AG04450 (cell line): ENCODE measurements at regions not wholly inside any gene's neighbourhood (a gene's known extent, or its start where the extent isn't known, plus 50 kb on each side); places are given as distances from the start of the nearest gene placed in this dataset.

Experiments used
- CTCF ChIA-PET: fragments of 300-600, 350-600 bp; formaldehyde crosslinking; extraction: SDS; loops from one replicate; lab custom pipeline; 2022; ENCODE audit warnings: antibody characterized with exemption, inconsistent platforms; lab: Charles Lee
- POLR2A ChIA-PET: fragments of 350-600 bp; formaldehyde crosslinking; extraction: SDS; loops from one replicate; lab custom pipeline; 2021; ENCODE audit warnings: antibody characterized with exemption, inconsistent platforms; lab: Yijun Ruan, JAX
- DNase-seq: peaks from one replicate; pipeline ENCODE4 v3.0.0-alpha.2; 2011; ENCODE audit warnings: low read depth, low spot score
- H3K27ac ChIP-seq: one replicate; pipeline ENCODE4 v1.5.1; 2012; ENCODE audit warnings: low read depth, low read length, control low read depth
- H3K27me3 ChIP-seq: one replicate; pipeline ENCODE4 v1.6.0; 2012; ENCODE audit warnings: low read length; ENCODE audit not compliant: control insufficient read depth, insufficient read depth
- H3K4me3 ChIP-seq: 2 replicates; pipeline ENCODE4 v1.5.1; 2011; ENCODE audit warnings: mild to moderate bottlenecking, low read depth, low read length, control low read depth
- H3K9me3 ChIP-seq: 2 replicates; pipeline ENCODE4 v1.5.1; 2012; ENCODE audit warnings: low read length; ENCODE audit not compliant: control insufficient read depth, insufficient read depth
- TF ChIP-seq, protein P1 (sequence below): IDR thresholded peaks from 2 replicates; pipeline ENCODE4 v1.5.1; 2011; ENCODE audit warnings: low read depth, low read length, control low read depth, inconsistent platforms

DNA sequence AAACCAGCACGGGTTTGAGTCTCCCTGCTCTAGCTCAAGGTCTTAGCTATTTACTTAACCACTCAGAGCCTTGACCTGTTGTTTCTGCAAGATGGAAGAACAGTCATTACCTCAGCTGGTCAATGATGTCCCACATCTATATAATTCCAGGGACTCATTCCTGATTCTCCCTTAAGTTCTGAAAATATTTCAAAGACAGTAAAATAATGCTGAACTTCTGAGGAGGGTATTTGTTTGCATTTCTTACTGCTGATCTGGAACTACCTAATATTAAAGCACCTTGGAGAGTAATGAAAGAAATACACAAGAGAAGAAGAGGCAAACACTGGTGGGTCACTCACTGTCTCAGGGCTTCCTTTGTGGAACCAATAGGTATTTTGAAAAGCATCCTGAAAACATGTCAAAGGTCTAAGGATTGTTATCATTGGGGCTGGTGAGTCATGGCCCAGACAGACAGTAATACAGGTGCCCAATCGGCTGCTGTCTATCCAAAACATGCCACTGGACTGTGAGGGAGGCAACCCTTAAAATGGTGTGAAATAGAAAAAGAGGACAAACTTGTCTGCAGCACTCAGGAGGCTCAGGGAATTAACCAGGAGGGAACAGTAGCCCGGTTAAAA lies 88.7 kb upstream of the EGLN3 start:
- CTCF ChIA-PET, result no interaction called here
- Histone ChIP-seq H3K9me3 (no peaks in the 10 kb centered on the region), H3K4me3 (no peak overlapping the region), H3K27ac (no peak overlapping the region), H3K27me3 (no peaks in the 10 kb centered on the region)
- POLR2A ChIA-PET, result no interaction called here
- no peak for DNase-seq
- TF ChIP-seq, protein P1, sequence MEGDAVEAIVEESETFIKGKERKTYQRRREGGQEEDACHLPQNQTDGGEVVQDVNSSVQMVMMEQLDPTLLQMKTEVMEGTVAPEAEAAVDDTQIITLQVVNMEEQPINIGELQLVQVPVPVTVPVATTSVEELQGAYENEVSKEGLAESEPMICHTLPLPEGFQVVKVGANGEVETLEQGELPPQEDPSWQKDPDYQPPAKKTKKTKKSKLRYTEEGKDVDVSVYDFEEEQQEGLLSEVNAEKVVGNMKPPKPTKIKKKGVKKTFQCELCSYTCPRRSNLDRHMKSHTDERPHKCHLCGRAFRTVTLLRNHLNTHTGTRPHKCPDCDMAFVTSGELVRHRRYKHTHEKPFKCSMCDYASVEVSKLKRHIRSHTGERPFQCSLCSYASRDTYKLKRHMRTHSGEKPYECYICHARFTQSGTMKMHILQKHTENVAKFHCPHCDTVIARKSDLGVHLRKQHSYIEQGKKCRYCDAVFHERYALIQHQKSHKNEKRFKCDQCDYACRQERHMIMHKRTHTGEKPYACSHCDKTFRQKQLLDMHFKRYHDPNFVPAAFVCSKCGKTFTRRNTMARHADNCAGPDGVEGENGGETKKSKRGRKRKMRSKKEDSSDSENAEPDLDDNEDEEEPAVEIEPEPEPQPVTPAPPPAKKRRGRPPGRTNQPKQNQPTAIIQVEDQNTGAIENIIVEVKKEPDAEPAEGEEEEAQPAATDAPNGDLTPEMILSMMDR, result no peak

DNA sequence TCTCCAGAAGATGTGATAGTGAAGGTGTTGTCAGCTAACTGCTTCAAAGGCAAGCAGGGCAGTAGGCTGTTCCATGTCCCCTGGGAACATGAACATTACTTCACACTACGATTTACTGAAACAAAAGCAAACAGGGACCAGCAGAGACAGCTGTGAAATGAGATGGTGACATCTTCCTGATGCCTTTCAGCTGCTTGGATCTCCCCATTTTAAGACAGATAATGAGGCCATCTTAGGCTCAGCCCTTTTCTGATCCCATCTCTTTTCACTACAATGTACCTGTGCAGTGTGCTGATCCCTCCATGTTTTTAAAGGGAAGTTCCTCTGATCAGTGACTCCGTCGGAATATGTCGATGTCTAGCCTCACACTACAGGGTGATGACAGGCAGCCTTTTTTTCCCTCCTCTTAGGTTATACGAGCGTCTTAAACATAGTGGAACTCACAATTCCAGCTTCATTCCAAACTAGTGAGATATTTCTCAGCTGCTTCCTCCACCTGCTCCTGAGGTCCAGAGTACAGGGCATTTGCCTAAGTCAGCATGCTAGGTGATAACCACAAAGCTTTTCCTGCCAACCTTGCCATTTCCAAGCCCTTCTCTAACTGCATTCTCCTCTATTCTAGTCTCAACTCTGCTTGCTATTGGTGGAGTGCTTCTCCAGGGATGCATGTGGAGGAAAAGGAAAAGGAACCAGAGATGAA lies 87.6 kb upstream of the EGLN3 start:
- DNase-seq, result no peak
- POLR2A ChIA-PET, result no interaction called here

GRCh38 chr14:34036319-34036766 lies 85.5 kb upstream of the EGLN3 start:
- Histone ChIP-seq H3K27ac (no peak overlapping the region), H3K9me3 (no peaks in the 10 kb centered on the region), H3K27me3 (no peaks in the 10 kb centered on the region), H3K4me3 (no peak overlapping the region)
- CTCF ChIA-PET, result no interaction called here
- DNase-seq, result no peak
- TF ChIP-seq, protein P1, result no peak
- POLR2A ChIA-PET, result no interaction called here

More for the DNA sequence above, 87.6 kb upstream of the EGLN3 start:
- TF ChIP-seq, protein P1, result no peak
- CTCF ChIA-PET, result no interaction called here
- Histone ChIP-seq H3K27me3 (no peaks in the 10 kb centered on the region), H3K27ac (no peak overlapping the region), H3K9me3 (no peaks in the 10 kb centered on the region), H3K4me3 (no peak overlapping the region)

GRCh38 chr14:34035934-34036250 lies 85.0 kb upstream of the EGLN3 start:
- Histone ChIP-seq H3K27ac (no peak overlapping the region), H3K4me3 (no peak overlapping the region), H3K9me3 (no peaks in the 10 kb centered on the region), H3K27me3 (no peaks in the 10 kb centered on the region)
- TF ChIP-seq, protein P1, result no peak
- DNase-seq, result no peak
- ChIA-PET POLR2A (no interaction called here), CTCF (no interaction called here)

DNA sequence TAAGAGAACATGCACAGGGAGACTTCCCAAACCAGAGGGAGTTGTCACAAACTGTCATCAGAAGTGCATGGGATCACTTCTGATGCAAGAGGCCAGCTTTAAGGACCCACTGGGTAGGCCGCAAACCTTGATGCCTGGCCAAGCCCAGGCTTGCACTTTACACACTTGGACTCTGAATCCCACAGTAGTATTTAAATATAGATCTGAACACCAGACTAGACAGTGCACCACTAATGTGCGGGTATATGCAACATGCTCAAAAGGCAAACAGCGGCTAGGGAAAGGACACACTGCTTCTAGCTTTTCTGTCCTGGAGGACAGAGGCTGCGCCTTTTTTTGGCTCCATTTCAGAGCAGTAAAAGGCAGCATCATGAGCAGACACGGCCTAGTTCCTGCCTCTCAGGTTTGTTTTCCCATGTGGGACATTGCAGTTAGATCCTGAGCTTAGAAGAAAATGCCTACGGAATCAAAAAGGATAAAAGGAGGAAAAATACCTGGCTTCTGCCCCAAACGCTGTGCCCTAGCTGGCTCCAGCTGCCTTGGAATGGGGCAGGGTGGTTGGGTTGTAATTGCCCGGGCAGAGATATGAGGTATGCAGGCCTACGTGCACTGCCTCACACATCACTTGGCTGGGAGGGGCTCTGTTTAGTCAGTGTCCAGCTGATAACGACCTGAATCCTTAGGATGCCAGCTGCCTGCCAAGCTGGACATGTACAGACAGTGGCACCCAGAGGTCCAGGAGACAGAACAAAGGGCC lies 84.5 kb upstream of the EGLN3 start:
- H3K27ac ChIP-seq, result no peak overlapping the region
- no peaks in the 10 kb centered on the region for H3K9me3 ChIP-seq
- H3K27me3 ChIP-seq, result no peaks in the 10 kb centered on the region
- POLR2A ChIA-PET, result no interaction called here
- CTCF ChIA-PET, result no interaction called here
- no peak overlapping the region for H3K4me3 ChIP-seq
- TF ChIP-seq, protein P1, result no peak
- DNase-seq, result no peak
